ENCODE measurements at regions not wholly inside any gene's neighbourhood (a gene's known extent, or its start where the extent isn't known, plus 50 kb on each side); places are given as distances from the start of the nearest gene placed in this dataset.

GRCh38 chr13:89153941-89154340, 1482.8 kb downstream of the SLITRK5 start:
- TF ChIP-seq CTCF (IDR thresholded peaks at IDR 0.05): no peak
- no peak for TF ChIP-seq EP300 (IDR thresholded peaks at IDR 0.05)
- TF ChIP-seq POLR2AphosphoS5 (IDR thresholded peaks at IDR 0.05): no peak

Data from sigmoid colon (tissue), 4 donors.